MCF 10A (cell line): ENCODE measurements at regions not wholly inside any gene's neighbourhood (a gene's known extent, or its start where the extent isn't known, plus 50 kb on each side); places are given as distances from the start of the nearest gene placed in this dataset.

ENCODE experiments used
- BruUV-seq: library from RNA; stranded (reverse); fragments of 400-500 nt; replicated peaks from 2 replicates; lab custom pipeline; 2021; lab: Mats Ljungman, UMichigan
- CTCF ChIA-PET: fragments of 300-600 bp; sonication (Branson Sonifier 250); formaldehyde crosslinking; extraction: SDS; loops from one replicate; lab custom pipeline; 2021; ENCODE audit warnings: antibody characterized with exemption, inconsistent platforms; lab: Yijun Ruan, JAX
- POLR2A ChIA-PET: fragments of 300-600, 350-650 bp; sonication (Branson Sonifier 250); formaldehyde crosslinking; extraction: SDS; loops from one replicate; lab custom pipeline; 2020; ENCODE audit warnings: antibody characterized with exemption, inconsistent platforms; lab: Yijun Ruan, JAX
- DNase-seq: peaks from one replicate; pipeline ENCODE4 v3.0.0-alpha.2; 2018; ENCODE audit not compliant: unreplicated experiment
- H3K27ac Mint-ChIP-seq: one replicate; pipeline ENCODE4 v1.8.0; 2022; ENCODE audit warnings: mild to moderate bottlenecking, low read depth, mixed read lengths; ENCODE audit not compliant: unreplicated experiment
- H3K27me3 Mint-ChIP-seq: one replicate; pipeline ENCODE4 v1.8.0; 2022; ENCODE audit warnings: mixed read lengths; ENCODE audit not compliant: insufficient read depth, unreplicated experiment
- H3K36me3 Mint-ChIP-seq: one replicate; pipeline ENCODE4 v1.8.0; 2022; ENCODE audit warnings: mild to moderate bottlenecking, moderate library complexity, mixed read lengths; ENCODE audit not compliant: insufficient read depth, unreplicated experiment
- H3K4me1 Mint-ChIP-seq: one replicate; pipeline ENCODE4 v1.8.0; 2022; ENCODE audit warnings: mixed read lengths; ENCODE audit not compliant: insufficient read depth, unreplicated experiment
- H3K4me3 Mint-ChIP-seq: one replicate; pipeline ENCODE4 v1.8.0; 2022; ENCODE audit warnings: mild to moderate bottlenecking, moderate library complexity, mixed read lengths; ENCODE audit not compliant: unreplicated experiment
- H3K9me3 Mint-ChIP-seq: one replicate; pipeline ENCODE4 v1.8.0; 2022; ENCODE audit warnings: mixed read lengths; ENCODE audit not compliant: unreplicated experiment
- CTCF ChIP-seq: fragments of 200-600 bp; IDR thresholded peaks from one replicate; pipeline ENCODE4 v1.8.0; 2022; ENCODE audit warnings: antibody characterized with exemption, mild to moderate bottlenecking; ENCODE audit not compliant: unreplicated experiment
- intact Hi-C: fragments of 100-400 bp; cut with micrococcal nuclease; formaldehyde crosslinking; loops from 2 replicates; pipeline ENCODE4 v1.14.1; 2022

DNA sequence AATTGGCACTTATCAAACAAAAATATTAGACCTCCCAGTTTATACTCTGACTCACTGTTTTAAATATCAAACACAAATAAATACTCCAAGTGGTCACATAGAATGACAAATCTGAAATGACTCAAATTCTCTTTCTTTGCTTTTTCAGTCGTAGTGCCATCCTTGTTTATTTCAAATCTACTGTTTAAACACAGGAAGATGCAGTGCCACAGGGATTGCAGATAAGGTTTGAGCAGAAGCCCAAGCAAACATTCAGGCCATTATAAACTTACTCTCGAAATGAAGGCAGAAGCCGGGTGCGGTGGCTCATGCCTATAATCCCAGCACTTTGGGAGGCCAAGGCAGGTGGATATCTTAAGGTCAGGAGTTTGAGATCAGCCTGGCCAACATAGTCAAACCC is 255.4 kb upstream of the PLXNA2 start:
- no TSS peak for BruUV-seq
- H3K9me3 Mint-ChIP-seq = no peaks in the 10 kb centered on the region
- H3K36me3 Mint-ChIP-seq = no peaks in the 10 kb centered on the region
- no peak for TF ChIP-seq CTCF
- DNase-seq = no peak
- peaks cover 17% of the 10 kb centered on the region for H3K4me1 Mint-ChIP-seq
- POLR2A ChIA-PET = interaction anchor here (2.4 kb wide), 1 partner anchor 10 kb away, joined by 10 read pairs; no protein-coding TSS in a partner anchor
- H3K27ac Mint-ChIP-seq = no peak overlapping the region
- intact Hi-C loops = no loop called here
- CTCF ChIA-PET = interaction anchor here (0.6 to 1.2 kb wide), 2 partner anchors 9 to 506 kb away, joined by 3 to 4 read pairs; no protein-coding TSS in a partner anchor
- H3K4me3 Mint-ChIP-seq = no peak overlapping the region
- no peaks in the 10 kb centered on the region for H3K27me3 Mint-ChIP-seq

- Mint-ChIP-seq H3K36me3 (no peaks in the 10 kb centered on the region), H3K27me3 (no peaks in the 10 kb centered on the region), H3K9me3 (no peaks in the 10 kb centered on the region), H3K4me1 (peaks cover 20% of the 10 kb centered on the region), H3K4me3 (no peak overlapping the region), H3K27ac (no peak overlapping the region)
- CTCF ChIA-PET = interaction anchor here (1.2 kb wide), 1 partner anchor 9 kb away, joined by 4 read pairs; no protein-coding TSS in a partner anchor
- no peak for TF ChIP-seq CTCF
- DNase-seq = no peak
- POLR2A ChIA-PET = interaction anchor here (0.6 to 2.4 kb wide), 2 partner anchors 9 to 678 kb away, joined by 4 to 10 read pairs; no protein-coding TSS in a partner anchor
- no TSS peak for BruUV-seq
- intact Hi-C loops = no loop called here
Measured at GRCh38 chr1:208500375-208500774, 256.2 kb upstream of the PLXNA2 start.

DNA sequence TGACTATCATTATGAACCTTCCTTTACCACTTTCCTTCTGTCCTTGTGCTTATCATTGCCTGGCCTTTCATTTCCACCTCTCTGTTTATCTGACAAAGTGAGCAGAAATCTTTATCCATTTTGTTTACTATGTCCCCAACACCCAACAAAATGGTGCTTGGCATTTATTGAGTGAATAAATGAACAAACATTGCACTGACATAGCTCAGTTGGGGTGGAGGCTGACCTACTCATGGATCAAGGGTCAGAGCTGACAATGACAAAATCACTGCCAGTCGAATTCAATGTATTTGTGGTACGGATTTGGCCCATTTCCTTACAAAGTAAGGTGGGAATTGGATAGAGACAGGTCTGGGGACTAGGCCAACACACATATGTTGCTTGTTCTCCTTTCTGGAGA is 257.4 kb upstream of the PLXNA2 start:
- no peaks in the 10 kb centered on the region for H3K27me3 Mint-ChIP-seq
- no peak overlapping the region for H3K27ac Mint-ChIP-seq
- ChIA-PET POLR2A (no interaction called here), CTCF (no interaction called here)
- peaks cover 14% of the 10 kb centered on the region for H3K4me1 Mint-ChIP-seq
- H3K4me3 Mint-ChIP-seq = no peak overlapping the region
- no peaks in the 10 kb centered on the region for H3K9me3 Mint-ChIP-seq
- no peak for DNase-seq
- no peaks in the 10 kb centered on the region for H3K36me3 Mint-ChIP-seq
- no peak for TF ChIP-seq CTCF
- intact Hi-C loops = no loop called here
- no TSS peak for BruUV-seq

- DNase-seq = no peak
- ChIA-PET CTCF (no interaction called here), POLR2A (no interaction called here)
- H3K27me3 Mint-ChIP-seq = no peaks in the 10 kb centered on the region
- no peak overlapping the region for H3K4me3 Mint-ChIP-seq
- no peaks in the 10 kb centered on the region for H3K9me3 Mint-ChIP-seq
- TF ChIP-seq CTCF = no peak
- BruUV-seq = no TSS peak
- intact Hi-C loops = no loop called here
- peaks cover 8% of the 10 kb centered on the region for H3K4me1 Mint-ChIP-seq
- H3K36me3 Mint-ChIP-seq = no peaks in the 10 kb centered on the region
- no peak overlapping the region for H3K27ac Mint-ChIP-seq
Measured at GRCh38 chr1:208503787-208504186, 259.6 kb upstream of the PLXNA2 start.
